Neural cell (in vitro differentiated cells): ENCODE measurements at regions not wholly inside any gene's neighbourhood (a gene's known extent, or its start where the extent isn't known, plus 50 kb on each side); places are given as distances from the start of the nearest gene placed in this dataset.

ENCODE experiments used
- H2AFZ ChIP-seq: fragments of 200-600, 300-800 bp; sonication (generic), shearing (Covaris generic); 2 replicates; pipeline ENCODE4 v1.6.0; 2014; ENCODE audit warnings: low read depth, mild to moderate bottlenecking, antibody characterized with exemption, low read length, moderate library complexity
- H3F3A ChIP-seq: fragments of 200-600 bp; shearing (Covaris generic); 2 replicates; pipeline ENCODE4 v1.6.1; 2016; ENCODE audit warnings: mild to moderate bottlenecking, moderate library complexity, mixed read lengths, antibody characterized with exemption, low read length; ENCODE audit not compliant: insufficient read depth, poor library complexity, severe bottlenecking
- H3K27ac ChIP-seq: fragments of 200-600, 300-800 bp; sonication (generic), shearing (Covaris generic); 2 replicates; pipeline ENCODE4 v1.5.1; 2014; ENCODE audit warnings: mild to moderate bottlenecking, low read length, moderate library complexity
- H3K27me3 ChIP-seq: fragments of 300-800, 200-600 bp; sonication (generic), shearing (Covaris generic); 2 replicates; pipeline ENCODE4 v1.6.0; 2014; ENCODE audit warnings: mild to moderate bottlenecking, low read depth, low read length, moderate library complexity; ENCODE audit not compliant: insufficient read depth
- H3K36me3 ChIP-seq: fragments of 300-800, 200-600 bp; sonication (generic), shearing (Covaris generic); 2 replicates; pipeline ENCODE4 v1.5.1; 2014; ENCODE audit warnings: mild to moderate bottlenecking, antibody characterized with exemption, low read length, moderate library complexity; ENCODE audit not compliant: insufficient read depth
- H3K4me2 ChIP-seq: fragments of 300-800, 200-600 bp; sonication (generic), shearing (Covaris generic); 2 replicates; pipeline ENCODE4 v1.6.0; 2014; ENCODE audit warnings: mild to moderate bottlenecking, low read length
- H3K4me3 ChIP-seq: fragments of 300-800, 200-600 bp; sonication (generic), shearing (Covaris generic); 2 replicates; pipeline ENCODE4 v1.5.1; 2014; ENCODE audit warnings: mild to moderate bottlenecking, low read length, moderate library complexity
- H3K79me2 ChIP-seq: fragments of 200-600 bp; shearing (Covaris generic); replicated peaks from 2 replicates; pipeline ENCODE4 v1.6.0; 2014; ENCODE audit warnings: mild to moderate bottlenecking, low read length, moderate library complexity; ENCODE audit not compliant: insufficient read depth
- H3K9ac ChIP-seq: fragments of 300-800, 200-600 bp; sonication (generic), shearing (Covaris generic); 2 replicates; pipeline ENCODE4 v1.6.1; 2016; ENCODE audit warnings: mild to moderate bottlenecking, low read length, mixed read lengths
- H3K9me2 ChIP-seq: fragments of 200-600 bp; shearing (Covaris generic); 2 replicates; pipeline ENCODE4 v1.6.1; 2016; ENCODE audit warnings: mild to moderate bottlenecking, low read length, mixed read lengths; ENCODE audit not compliant: insufficient read depth
- H3K9me3 ChIP-seq: fragments of 200-600, 300-800 bp; sonication (generic), shearing (Covaris generic); 2 replicates; pipeline ENCODE4 v1.6.1; 2016; ENCODE audit warnings: mild to moderate bottlenecking, mixed run types, low read length, moderate library complexity, mixed read lengths
- H4K20me1 ChIP-seq: fragments of 200-600 bp; shearing (Covaris generic); 2 replicates; pipeline ENCODE4 v1.6.1; 2016; ENCODE audit warnings: mild to moderate bottlenecking, mixed run types; ENCODE audit not compliant: insufficient read depth
- EP300 ChIP-seq: fragments of 450-650 bp; conservative IDR thresholded peaks from 2 replicates; pipeline ENCODE4 v1.6.1; 2014; ENCODE audit warnings: antibody characterized with exemption, mild to moderate bottlenecking, moderate library complexity; ENCODE audit not compliant: poor library complexity, severe bottlenecking
- EZH2 ChIP-seq: fragments of 200-600, 300-800 bp; shearing (Covaris generic), sonication (generic); IDR thresholded peaks from 2 replicates; pipeline ENCODE4 v1.6.1; 2014; ENCODE audit warnings: antibody characterized with exemption, low read length, borderline replicate concordance, mild to moderate bottlenecking; ENCODE audit not compliant: insufficient read depth, poor library complexity, severe bottlenecking
- MXI1 ChIP-seq: fragments of 450-650 bp; conservative IDR thresholded peaks from 2 replicates; pipeline ENCODE4 v1.6.1; 2014; ENCODE audit warnings: antibody characterized with exemption, mild to moderate bottlenecking; ENCODE audit not compliant: poor library complexity, severe bottlenecking
- POLR2AphosphoS5 ChIP-seq: IDR thresholded peaks from 2 replicates; pipeline ENCODE4 v1.6.1; 2012
- RAD21 ChIP-seq: fragments of 450-650 bp; conservative IDR thresholded peaks from 2 replicates; pipeline ENCODE4 v1.6.1; 2014; ENCODE audit warnings: antibody characterized with exemption, mild to moderate bottlenecking, moderate library complexity
- SMC3 ChIP-seq: fragments of 450-650 bp; conservative IDR thresholded peaks from 2 replicates; pipeline ENCODE4 v1.6.1; 2014; ENCODE audit warnings: antibody characterized with exemption, mild to moderate bottlenecking, moderate library complexity; ENCODE audit not compliant: poor library complexity
- TAF1 ChIP-seq: IDR thresholded peaks from 2 replicates; pipeline ENCODE4 v1.6.1; 2012; ENCODE audit warnings: low read depth
- TF ChIP-seq, protein P1 (sequence below): fragments of 450-650 bp; IDR thresholded peaks from 2 replicates; pipeline ENCODE4 v1.5.1; 2014; ENCODE audit warnings: antibody characterized with exemption, mild to moderate bottlenecking, moderate library complexity; ENCODE audit not compliant: poor library complexity, severe bottlenecking
- TF ChIP-seq, protein P2 (sequence below): IDR thresholded peaks from 2 replicates; pipeline ENCODE4 v1.6.1; 2012; ENCODE audit warnings: borderline replicate concordance

DNA sequence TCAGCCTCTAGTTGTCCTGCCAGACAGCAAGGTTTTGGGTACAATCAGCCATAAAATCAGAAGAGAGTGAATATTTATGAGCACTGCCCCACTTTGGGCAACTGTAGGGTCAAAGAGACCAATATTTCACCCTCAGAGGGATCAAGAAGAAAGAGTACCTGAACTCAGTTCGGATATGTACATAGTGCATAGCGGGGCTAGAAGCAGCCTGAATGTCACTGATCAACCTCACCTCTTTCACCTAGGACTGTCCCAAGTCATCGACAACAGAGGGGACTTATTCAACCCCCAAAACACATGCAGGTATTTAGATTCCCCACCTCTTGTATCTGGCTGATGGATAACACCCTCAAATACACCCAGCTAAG is 446.9 kb downstream of the COG6 start:
- H3K9me2 ChIP-seq: no peaks in the 10 kb centered on the region
- H3K27me3 ChIP-seq: no peaks in the 10 kb centered on the region
- no peaks in the 10 kb centered on the region for H4K20me1 ChIP-seq
- no peak overlapping the region for H2AFZ ChIP-seq
- H3K9ac ChIP-seq: no peak overlapping the region
- H3K4me3 ChIP-seq: no peak overlapping the region
- H3K36me3 ChIP-seq: no peaks in the 10 kb centered on the region
- TF ChIP-seq TAF1: no peak
- no peak for TF ChIP-seq EZH2
- TF ChIP-seq EP300: no peak
- no peak for TF ChIP-seq RAD21
- TF ChIP-seq, protein P1, sequence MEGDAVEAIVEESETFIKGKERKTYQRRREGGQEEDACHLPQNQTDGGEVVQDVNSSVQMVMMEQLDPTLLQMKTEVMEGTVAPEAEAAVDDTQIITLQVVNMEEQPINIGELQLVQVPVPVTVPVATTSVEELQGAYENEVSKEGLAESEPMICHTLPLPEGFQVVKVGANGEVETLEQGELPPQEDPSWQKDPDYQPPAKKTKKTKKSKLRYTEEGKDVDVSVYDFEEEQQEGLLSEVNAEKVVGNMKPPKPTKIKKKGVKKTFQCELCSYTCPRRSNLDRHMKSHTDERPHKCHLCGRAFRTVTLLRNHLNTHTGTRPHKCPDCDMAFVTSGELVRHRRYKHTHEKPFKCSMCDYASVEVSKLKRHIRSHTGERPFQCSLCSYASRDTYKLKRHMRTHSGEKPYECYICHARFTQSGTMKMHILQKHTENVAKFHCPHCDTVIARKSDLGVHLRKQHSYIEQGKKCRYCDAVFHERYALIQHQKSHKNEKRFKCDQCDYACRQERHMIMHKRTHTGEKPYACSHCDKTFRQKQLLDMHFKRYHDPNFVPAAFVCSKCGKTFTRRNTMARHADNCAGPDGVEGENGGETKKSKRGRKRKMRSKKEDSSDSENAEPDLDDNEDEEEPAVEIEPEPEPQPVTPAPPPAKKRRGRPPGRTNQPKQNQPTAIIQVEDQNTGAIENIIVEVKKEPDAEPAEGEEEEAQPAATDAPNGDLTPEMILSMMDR: no peak
- no peak for TF ChIP-seq SMC3
- TF ChIP-seq, protein P2, sequence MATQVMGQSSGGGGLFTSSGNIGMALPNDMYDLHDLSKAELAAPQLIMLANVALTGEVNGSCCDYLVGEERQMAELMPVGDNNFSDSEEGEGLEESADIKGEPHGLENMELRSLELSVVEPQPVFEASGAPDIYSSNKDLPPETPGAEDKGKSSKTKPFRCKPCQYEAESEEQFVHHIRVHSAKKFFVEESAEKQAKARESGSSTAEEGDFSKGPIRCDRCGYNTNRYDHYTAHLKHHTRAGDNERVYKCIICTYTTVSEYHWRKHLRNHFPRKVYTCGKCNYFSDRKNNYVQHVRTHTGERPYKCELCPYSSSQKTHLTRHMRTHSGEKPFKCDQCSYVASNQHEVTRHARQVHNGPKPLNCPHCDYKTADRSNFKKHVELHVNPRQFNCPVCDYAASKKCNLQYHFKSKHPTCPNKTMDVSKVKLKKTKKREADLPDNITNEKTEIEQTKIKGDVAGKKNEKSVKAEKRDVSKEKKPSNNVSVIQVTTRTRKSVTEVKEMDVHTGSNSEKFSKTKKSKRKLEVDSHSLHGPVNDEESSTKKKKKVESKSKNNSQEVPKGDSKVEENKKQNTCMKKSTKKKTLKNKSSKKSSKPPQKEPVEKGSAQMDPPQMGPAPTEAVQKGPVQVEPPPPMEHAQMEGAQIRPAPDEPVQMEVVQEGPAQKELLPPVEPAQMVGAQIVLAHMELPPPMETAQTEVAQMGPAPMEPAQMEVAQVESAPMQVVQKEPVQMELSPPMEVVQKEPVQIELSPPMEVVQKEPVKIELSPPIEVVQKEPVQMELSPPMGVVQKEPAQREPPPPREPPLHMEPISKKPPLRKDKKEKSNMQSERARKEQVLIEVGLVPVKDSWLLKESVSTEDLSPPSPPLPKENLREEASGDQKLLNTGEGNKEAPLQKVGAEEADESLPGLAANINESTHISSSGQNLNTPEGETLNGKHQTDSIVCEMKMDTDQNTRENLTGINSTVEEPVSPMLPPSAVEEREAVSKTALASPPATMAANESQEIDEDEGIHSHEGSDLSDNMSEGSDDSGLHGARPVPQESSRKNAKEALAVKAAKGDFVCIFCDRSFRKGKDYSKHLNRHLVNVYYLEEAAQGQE: no peak
- TF ChIP-seq POLR2AphosphoS5: no peak
- TF ChIP-seq MXI1: no peak
- no peaks in the 10 kb centered on the region for H3F3A ChIP-seq
- no peaks in the 10 kb centered on the region for H3K79me2 ChIP-seq
- no peak overlapping the region for H3K4me2 ChIP-seq
- no peaks in the 10 kb centered on the region for H3K9me3 ChIP-seq
- no peak overlapping the region for H3K27ac ChIP-seq

DNA sequence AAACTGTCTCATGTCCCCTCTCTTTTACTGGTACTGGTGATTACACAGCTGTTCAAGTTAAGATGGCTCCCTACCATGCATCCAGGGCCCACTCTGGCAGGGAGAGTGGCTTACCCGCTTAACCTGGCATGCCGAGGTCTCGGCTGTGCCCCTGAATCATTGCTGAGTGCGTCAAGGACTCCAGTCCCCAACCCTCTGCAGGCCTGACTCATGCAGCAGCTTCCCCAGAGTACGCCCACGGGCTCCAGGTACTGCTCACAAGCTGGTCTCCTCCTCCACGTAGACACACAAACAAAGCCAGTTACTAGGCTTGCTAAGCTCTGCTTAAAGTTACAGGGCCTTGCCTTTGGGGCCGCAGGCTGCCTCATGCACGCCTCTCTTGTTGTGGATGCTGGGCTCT is 447.4 kb downstream of the COG6 start:
- Histone ChIP-seq H3K9ac (no peak overlapping the region), H4K20me1 (no peaks in the 10 kb centered on the region), H3K27me3 (no peaks in the 10 kb centered on the region), H3K4me2 (no peak overlapping the region), H3K9me3 (no peaks in the 10 kb centered on the region), H3K27ac (no peak overlapping the region), H3F3A (no peaks in the 10 kb centered on the region), H3K79me2 (no peaks in the 10 kb centered on the region), H2AFZ (no peak overlapping the region), H3K9me2 (no peaks in the 10 kb centered on the region), H3K36me3 (no peaks in the 10 kb centered on the region), H3K4me3 (no peak overlapping the region)
- TF ChIP-seq, protein P1: no peak
- TF ChIP-seq MXI1: no peak
- no peak for TF ChIP-seq RAD21
- TF ChIP-seq TAF1: no peak
- TF ChIP-seq SMC3: no peak
- TF ChIP-seq EP300: no peak
- TF ChIP-seq POLR2AphosphoS5: no peak
- TF ChIP-seq EZH2: no peak
- TF ChIP-seq, protein P2: no peak
